HG03025 (cell line): ENCODE measurements at regions not wholly inside any gene's neighbourhood (a gene's known extent, or its start where the extent isn't known, plus 50 kb on each side); places are given as distances from the start of the nearest gene placed in this dataset.

ENCODE experiments used
- ATAC-seq: cut with Tn5 transposase; IDR thresholded peaks from one replicate; pipeline ENCODE4 v1.9.1; 2021; ENCODE audit warnings: mild to moderate bottlenecking, moderate library complexity; ENCODE audit not compliant: unreplicated experiment, low FRiP score

DNA sequence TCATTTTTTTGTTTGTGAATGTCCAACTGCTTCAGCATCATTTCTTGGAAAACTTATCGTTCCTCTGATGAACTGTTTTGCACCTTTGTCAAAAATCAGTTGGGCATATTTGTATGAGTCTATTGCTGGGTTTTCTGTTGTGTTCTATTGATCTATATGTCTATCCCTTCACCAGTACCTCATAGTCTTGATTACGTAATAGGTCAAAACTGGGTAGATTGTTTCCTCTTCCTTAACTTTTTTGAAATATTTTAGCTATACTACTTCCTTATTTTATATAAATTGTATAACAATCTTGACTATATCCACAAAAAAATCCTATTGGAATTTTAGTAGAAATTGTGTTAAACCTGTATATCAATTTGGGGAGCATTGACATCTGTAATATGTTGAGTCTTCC, 104.1 kb upstream of the PALS2 start:
- no peak for ATAC-seq

DNA sequence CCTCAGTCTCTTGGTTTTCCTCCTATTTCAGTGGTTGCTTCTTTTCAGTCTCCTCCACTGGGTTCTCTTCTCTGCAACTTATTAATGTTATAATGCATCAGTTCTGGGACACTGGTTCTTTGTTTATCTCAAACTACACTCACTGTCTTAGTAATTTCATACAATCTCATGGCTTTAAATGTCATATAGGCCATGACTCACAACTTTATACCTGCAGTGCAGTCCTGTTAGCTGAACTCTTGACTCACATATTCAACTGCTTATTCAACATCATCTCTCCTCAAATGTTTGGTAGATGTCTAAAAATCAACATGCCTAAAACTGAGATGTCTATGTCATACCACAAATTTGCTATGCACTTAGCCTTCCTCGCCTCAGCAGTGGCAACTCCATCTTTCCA, 101.2 kb upstream of the PALS2 start:
- no peak for ATAC-seq

DNA sequence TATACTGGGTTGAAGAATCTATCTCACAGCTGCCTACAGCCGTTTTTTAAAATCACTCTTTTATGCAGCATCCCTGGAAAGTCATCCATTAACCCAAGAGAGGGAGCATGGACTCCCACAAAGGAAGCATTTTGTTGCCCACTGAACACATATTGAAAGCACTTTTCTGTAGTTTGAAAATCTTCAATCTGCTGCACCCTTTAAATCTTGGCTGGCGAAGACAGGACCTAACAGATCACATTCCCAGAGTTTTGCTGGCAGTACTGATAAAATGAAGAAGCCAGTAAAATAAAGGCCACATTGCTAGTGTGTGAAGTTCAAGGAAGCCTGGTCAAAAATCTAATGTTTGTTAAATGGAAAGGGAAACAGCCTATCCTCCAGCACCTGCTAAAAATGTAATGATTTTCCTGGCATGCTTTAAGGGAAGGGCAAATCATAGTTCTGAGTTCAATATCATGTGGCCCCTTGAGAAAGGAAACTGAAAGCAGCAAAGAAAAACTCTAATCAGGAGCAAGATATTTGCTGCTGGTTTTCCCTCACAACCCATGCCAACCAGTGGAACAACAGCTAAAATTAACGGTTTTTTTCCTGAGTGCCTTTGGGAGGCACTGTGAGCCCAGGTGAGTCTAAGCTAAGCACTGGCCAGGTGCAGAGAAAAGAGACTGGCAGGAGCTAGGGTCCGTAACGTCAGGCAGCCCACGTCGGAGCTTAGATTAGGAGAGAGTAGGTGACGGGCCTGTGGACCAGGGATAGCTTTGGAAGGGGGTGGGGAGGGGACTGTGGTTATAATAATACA, 97.9 kb upstream of the PALS2 start:
- ATAC-seq: no peak

DNA sequence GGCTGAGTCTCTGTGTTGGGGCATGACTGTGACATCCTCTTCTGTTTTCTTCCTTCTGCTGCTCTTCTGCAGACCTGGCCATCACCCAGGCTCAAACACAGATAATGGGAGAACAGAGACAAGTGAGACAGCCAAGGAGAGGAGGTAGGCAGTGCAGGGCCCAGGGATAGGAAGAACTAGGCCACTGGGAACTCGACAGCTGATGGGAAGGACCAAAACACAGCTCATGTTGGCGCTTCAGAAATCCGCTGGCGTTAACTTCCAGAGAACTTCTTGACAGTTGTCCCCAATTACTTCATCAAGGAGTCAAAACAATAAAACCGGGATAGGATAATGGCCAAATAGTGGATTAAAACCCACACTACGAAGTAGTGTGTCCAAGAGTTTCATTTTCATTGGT, 97.0 kb upstream of the PALS2 start:
- no peak for ATAC-seq

DNA sequence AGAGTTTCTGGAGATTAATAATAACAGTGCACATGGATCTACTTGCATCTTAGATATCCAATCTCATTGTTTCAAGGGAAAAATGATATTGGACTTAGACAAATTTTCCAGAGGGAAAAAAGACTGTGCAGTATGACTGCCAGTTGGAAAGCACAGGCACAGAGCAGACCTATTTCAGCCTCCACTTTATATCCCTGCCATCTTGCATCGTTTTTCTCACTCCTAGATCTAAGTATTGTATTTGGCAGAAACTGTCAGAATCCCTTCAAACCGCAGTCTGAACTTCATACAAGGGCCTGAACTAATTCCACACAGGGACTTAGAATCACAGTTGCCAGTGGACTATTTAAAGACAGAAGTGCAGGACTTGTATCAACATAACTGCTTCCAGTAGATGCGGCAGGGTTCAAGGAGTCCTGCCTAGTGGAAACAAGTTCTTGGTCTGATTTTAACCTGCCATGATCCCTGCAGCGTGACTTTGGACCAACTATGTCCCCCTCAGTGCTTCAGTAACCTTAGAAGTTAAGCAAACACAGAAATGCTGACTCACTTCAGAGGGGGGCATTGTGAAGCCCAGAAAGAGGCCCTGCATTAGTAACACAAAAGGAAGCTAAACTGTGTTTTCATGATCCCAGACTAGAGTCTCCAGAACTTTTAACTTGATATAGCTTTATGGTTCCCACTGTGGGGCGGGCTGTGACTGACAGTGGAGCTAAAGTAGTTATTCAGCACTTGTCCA, 95.7 kb upstream of the PALS2 start:
- ATAC-seq: no peak

DNA sequence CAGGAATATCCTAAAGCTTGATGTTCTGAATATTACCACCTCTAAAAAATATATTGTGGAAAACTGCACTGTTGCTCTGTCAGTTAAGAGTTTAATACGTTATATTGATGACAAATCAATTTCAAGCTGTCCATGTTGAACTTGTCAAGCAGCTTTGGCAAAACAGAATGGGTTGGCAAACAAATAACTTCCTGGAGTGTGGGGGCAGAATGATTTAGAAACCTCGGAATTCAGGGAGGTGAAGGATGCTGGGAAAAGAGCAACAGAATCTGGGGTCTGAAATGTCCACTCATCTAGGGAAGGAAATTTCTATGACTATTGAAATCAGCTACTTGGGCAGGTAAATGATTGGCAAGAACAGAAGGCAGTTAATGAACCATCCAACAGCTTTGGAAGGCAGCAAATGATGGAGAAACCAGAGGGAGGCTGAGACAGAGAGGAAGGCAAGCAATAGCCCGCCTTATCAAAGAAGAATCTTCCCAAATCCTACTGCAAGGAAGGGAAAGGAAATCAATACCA, 95.1 kb upstream of the PALS2 start:
- ATAC-seq: no peak

DNA sequence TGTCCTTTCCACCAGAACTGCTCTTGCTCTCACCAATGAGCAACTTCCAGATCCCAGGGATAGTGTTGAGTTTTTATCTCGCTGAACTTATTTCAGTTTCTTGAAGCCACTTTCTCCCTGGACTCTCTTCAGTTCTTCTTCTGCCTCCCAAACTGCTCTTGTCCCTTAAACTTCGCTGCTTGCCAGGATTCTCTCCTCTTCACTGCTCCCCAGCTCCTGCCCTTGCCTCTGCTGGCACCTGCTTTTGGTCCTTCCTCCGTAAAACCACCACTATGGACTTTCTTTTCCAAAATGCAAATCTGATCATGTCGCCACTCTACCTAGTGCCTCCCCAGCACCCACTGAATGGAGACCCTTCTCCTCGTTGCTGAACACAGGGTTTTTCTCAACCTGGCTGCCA, 92.8 kb upstream of the PALS2 start:
- no peak for ATAC-seq

DNA sequence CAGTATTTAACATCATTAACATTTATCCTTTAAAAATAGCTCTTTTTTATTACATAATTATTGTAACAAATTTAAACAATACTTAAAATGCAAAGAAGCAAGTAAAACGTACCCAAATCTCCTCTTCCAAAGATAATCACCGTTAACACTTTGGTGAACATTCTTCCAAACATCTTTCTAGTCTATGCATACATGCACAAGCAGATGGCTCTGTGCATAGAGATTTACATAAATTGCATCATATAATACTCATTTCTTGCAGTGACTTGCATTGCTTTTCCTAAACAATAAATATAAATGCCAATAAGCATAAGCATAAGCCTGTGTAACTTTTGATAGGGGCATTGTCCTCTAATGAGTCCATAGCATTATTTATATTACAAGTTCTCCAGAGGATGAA, 89.4 kb upstream of the PALS2 start:
- no peak for ATAC-seq

DNA sequence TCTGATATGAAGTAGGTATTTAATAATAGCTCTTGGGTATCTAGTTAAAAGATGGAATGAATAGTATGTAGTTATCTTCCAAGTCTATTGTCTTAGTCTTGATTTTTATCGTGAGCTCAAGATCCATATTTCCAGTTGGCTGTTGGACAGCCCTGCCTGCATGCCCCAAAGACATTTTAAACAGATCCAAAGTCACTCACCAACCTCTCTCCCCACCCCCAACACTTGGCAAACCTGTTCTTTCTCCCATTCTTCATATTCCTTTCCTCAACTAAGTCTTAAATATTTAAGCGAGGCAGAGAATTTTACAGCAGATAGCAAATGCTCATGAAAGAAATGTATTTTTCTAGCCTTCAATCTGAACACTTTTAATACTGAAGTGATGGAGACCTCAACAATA, 80.7 kb upstream of the PALS2 start:
- no peak for ATAC-seq

DNA sequence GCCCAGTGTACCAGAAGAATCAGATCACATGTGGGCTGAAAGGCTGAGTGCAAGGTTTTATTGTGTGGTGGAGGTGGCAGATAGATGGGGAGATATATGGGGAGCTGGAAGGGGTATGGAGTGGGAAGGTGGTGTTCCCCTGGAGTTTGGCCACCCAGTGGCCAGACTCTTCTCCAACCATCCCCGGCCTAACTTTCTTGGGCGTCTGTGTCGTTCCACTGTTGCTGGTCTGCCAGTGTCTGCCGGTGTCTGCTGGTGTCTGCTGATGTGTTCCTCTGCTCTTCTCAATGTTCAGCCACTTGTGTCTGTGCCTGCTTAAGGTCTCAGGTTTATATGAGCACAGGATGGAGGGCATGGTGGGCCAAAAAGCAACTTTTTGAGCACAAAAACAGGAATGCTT, 78.4 kb upstream of the PALS2 start:
- no peak for ATAC-seq

DNA sequence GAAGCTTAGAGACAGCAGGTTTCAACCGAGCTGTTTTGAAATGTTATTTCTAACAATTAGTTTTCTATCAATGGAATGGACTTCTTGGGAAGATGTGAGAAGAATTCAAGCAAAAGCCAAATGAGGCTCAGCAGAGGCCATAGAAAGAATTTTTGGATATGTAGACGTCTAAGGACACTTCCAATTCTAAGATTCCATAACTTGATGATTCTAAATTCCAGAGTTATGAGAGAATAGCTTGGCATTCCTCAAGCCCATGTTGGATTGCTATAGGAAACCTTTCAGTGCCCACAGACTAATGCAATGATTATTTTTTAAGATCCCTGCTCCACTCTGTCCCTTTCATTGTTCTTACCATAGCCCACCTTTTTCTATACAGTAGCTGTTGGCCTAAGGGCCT, 77.2 kb upstream of the PALS2 start:
- no peak for ATAC-seq

DNA sequence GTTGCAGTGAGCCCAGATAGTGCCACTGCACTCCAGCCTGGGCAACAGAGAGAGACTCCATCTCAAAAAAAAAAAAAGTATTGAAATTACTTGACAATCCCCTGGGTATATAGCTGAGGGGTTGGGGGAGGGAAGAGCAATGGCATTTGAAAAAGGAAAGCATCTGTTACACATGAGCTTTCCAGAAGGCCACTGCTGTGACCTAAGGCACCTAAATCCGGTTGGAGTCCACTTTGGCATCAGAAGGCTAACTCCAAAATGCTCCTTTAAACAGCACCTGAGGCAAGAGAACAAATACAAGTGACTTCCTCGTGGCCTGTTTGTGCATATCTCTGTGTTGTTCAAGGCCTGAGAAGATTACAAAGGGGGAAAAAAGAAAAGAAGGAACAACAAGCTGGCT, 74.8 kb upstream of the PALS2 start:
- ATAC-seq: no peak

DNA sequence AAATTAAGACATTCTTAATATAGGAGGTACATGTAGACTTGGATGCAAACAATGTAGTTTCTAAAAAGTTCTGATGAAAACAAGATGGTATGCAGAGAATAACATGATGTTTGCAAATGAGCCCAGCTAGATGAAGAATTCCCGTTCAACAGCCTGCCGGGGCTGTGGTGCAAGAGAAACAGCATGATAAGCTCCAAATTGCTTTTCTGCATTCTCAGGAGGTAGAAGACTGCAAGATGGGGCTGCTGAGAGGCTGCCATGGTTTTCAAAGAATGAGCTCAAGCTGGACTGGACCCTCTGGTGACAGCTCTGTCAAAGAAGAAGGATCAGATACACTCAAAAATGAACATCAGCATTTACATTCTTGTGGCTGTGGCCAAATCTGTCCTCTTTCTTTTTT, 73.4 kb upstream of the PALS2 start:
- ATAC-seq: no peak

DNA sequence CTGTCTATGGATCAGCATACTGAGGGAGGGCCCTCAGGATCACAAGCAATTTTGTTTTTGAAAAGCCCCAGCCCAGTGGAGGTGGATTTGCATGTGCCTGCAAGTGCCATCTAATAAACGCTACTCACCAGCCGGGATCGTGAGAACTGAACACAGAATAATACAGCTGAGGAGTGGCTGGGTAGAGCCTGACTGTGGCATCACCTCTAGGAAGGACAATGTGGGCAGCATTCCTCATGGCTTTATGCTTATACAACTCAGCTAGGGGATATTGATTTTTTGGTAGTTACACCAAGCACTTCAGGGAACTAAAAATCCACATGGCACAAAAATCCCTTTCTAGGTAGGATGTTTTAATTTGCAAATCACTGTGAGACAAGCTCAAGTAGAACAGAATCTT, 72.7 kb upstream of the PALS2 start:
- ATAC-seq: no peak

DNA sequence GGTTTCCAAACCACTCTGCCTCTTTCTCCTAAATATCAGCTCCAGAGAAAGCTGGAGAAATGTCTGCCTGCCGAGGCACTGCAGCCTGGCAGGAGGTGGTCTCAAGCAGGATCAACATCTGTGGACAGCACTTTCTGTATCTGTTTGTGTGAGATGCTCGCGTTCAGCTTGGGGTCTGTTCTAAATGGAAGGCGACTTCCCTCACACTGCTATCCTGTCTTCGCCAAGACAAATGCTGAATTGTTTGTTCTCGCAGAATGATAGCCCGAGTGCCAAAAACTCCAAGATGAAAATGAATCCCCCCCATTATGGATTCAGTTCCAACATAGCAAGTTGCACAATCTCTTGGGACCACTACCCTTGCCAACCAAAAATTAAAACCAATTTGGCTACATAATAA, 72.2 kb upstream of the PALS2 start:
- no peak for ATAC-seq

DNA sequence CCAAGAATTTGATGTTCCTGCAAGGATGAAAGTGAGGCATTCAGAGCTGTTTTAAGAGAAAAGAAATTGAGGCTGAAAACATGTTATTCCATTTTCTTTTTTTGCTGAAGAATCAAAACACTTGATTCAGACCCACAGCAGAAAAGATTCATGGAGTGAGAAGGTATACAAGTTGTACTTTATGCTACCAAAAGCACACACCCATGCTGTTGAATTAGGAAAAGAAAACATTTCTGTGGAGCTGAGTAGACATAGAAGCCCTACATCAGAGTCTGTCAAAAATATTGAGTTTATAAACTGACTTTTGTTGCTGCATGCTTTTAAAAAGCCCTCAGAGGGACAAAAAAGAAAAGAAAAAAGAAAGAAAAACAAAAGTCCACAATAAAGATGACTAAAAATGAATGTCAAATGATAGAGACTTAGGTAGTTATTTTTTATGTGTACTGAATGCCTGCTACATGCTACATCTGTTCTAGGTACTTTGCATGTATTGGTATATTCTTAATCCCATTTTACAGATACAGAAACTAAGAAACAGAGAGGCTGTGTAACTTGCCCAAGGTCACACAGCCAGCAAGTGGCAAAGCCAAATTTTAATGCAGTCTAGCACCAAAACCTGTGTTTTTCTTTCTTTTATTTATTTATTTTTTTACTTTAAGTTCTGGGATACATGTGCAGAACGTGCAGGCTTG, 71.7 kb upstream of the PALS2 start:
- no peak for ATAC-seq

DNA sequence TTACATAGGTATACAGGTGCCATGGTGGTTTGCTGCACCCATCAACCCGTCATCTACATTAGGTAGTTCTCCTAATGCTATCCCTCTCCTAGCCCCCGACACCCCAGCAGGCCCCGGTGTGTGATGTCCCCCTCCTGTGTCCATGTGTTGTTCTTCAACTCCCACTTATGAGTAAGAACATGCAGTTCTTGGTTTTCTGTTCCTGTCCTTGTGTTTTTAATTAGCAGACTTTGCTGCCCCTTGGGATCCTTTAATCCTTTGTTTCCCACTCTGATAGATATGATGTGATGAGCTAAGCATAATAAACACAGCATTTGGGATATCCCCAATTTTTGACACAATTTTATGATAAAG, 71.1 kb upstream of the PALS2 start:
- ATAC-seq: no peak

DNA sequence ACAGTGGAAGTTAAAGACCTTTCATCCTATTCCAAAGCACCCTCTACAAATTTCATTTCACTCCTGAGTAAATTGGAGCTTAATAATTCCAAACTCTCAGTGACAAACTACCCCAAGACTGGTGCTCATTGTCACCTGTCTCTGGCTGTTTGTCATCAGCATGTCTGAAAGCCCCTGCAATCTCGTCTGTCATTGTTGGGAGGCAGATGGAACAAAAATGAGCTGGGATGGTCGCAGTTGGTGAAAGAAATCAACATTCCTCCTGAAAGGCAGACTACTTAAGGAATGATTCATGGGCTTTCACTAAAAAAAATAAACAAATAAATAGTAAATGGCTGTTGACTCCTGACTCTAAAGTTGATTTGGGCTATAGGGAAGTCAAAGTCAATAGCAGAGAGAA, 69.7 kb upstream of the PALS2 start:
- ATAC-seq: no peak

DNA sequence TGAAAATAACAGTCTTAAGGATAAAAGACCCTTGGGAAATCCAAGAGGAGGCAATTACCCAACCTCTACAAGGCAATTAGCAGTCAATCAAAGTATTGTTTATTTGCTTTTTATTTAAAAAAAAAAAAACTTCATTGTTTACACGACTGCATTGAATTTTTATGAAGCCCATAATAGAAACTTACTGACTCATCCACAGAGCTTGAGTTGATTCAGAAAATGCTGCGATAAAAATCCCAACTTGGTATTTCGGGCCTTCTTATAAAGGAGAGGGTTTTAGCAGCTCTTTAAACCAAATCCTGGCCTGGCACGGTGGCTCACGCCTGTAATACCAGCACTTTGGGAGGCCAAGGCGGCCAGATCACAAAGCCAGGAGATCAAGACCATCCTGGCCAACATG, 69.2 kb upstream of the PALS2 start:
- ATAC-seq: no peak

DNA sequence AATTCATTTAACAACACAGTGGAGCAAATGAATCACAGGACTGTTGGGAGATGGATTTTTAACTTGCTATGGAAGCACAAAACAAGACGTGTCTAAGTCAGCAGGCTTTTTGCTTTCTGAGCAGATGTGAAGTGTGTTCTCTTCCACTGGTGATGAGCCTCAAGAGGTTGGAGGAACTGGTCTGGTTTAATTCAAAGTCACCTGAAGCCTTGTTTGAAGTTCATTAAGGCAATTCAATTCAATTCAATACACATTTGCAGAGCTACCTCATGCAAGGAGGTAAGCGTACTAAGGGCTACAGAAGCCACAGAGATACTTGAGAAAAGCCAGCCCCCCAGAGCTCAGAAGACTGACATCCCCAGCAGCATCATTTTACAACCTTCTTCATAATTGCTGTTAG, 68.4 kb upstream of the PALS2 start:
- ATAC-seq: no peak

DNA sequence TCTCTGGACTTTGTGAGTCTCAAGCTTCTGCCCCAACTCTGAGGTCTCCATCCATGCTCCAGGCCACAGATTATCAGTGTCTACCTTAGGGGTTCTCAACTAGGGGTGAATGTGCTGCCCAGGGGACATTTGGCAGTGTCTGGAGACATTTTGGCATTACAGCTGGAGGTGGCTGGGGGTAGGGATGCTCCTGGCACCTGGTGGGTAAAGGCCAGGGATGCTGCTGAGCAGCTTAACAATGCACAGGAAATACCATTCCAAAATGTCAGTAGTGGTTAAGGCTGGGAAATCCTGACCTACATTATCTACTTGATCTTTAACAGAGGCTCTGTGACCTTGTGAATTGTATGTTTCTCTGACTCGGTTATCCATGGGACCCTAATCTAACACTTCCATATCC, 67.3 kb upstream of the PALS2 start:
- no peak for ATAC-seq

DNA sequence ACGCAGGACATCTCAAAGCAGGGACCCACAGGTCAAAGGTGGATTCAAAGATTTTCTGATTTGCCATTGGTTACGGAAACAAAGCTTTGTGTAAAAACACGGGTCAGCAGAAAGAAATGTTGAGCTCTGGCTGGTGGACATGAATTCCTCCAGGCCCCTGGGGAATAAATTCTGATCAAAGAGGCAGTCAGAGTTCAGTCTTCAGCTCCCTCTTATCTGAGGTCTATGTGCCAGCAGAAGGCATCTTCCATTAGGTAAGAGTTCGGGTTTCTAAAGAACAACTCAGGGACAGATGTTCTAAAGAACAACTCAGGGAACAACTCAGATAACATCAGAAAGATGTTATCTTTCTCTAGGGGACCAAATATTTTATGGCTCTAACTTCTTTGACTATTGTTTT, 64.9 kb upstream of the PALS2 start:
- ATAC-seq: no peak
